AG04450 (cell line): ENCODE measurements at regions not wholly inside any gene's neighbourhood (a gene's known extent, or its start where the extent isn't known, plus 50 kb on each side); places are given as distances from the start of the nearest gene placed in this dataset.

ENCODE experiments used
- CTCF ChIA-PET: fragments of 300-600, 350-600 bp; formaldehyde crosslinking; extraction: SDS; loops from one replicate; lab custom pipeline; 2022; ENCODE audit warnings: antibody characterized with exemption, inconsistent platforms; lab: Charles Lee
- POLR2A ChIA-PET: fragments of 350-600 bp; formaldehyde crosslinking; extraction: SDS; loops from one replicate; lab custom pipeline; 2021; ENCODE audit warnings: antibody characterized with exemption, inconsistent platforms; lab: Yijun Ruan, JAX
- DNase-seq: peaks from one replicate; pipeline ENCODE4 v3.0.0-alpha.2; 2011; ENCODE audit warnings: low read depth, low spot score
- H3K27ac ChIP-seq: one replicate; pipeline ENCODE4 v1.5.1; 2012; ENCODE audit warnings: low read depth, low read length, control low read depth
- H3K27me3 ChIP-seq: one replicate; pipeline ENCODE4 v1.6.0; 2012; ENCODE audit warnings: low read length; ENCODE audit not compliant: control insufficient read depth, insufficient read depth
- H3K4me3 ChIP-seq: 2 replicates; pipeline ENCODE4 v1.5.1; 2011; ENCODE audit warnings: mild to moderate bottlenecking, low read depth, low read length, control low read depth
- H3K9me3 ChIP-seq: 2 replicates; pipeline ENCODE4 v1.5.1; 2012; ENCODE audit warnings: low read length; ENCODE audit not compliant: control insufficient read depth, insufficient read depth
- TF ChIP-seq, protein P1 (sequence below): IDR thresholded peaks from 2 replicates; pipeline ENCODE4 v1.5.1; 2011; ENCODE audit warnings: low read depth, low read length, control low read depth, inconsistent platforms

DNA sequence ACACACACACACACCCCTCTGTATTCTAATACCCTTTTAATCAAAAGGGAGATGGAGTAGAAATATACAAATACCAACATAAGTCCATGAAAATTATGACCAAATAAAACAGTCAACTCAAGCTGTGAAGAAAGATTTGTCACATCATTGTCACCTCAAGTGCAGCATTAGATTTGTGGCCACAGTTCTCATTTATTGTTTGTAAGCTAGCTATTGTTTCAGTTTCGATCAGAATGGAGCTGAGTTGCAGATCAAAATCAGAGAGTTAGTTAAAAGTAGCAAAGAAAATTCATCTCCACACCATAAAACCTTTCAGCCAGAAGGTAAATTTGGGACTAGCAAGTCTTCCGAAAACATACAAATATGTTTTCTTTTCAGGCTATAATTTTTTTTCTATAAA is 267.7 kb upstream of the LMCD1 start:
- H3K27me3 ChIP-seq = no peaks in the 10 kb centered on the region
- ChIA-PET CTCF (no interaction called here), POLR2A (no interaction called here)
- H3K4me3 ChIP-seq = no peak overlapping the region
- TF ChIP-seq, protein P1, sequence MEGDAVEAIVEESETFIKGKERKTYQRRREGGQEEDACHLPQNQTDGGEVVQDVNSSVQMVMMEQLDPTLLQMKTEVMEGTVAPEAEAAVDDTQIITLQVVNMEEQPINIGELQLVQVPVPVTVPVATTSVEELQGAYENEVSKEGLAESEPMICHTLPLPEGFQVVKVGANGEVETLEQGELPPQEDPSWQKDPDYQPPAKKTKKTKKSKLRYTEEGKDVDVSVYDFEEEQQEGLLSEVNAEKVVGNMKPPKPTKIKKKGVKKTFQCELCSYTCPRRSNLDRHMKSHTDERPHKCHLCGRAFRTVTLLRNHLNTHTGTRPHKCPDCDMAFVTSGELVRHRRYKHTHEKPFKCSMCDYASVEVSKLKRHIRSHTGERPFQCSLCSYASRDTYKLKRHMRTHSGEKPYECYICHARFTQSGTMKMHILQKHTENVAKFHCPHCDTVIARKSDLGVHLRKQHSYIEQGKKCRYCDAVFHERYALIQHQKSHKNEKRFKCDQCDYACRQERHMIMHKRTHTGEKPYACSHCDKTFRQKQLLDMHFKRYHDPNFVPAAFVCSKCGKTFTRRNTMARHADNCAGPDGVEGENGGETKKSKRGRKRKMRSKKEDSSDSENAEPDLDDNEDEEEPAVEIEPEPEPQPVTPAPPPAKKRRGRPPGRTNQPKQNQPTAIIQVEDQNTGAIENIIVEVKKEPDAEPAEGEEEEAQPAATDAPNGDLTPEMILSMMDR = no peak
- H3K9me3 ChIP-seq = no peaks in the 10 kb centered on the region
- no peak overlapping the region for H3K27ac ChIP-seq
- no peak for DNase-seq

GRCh38 chr3:8236264-8236663 is 265.4 kb upstream of the LMCD1 start:
- H3K4me3 ChIP-seq = no peak overlapping the region
- TF ChIP-seq, protein P1 = no peak
- CTCF ChIA-PET = no interaction called here
- H3K27ac ChIP-seq = no peak overlapping the region
- POLR2A ChIA-PET = no interaction called here
- no peak for DNase-seq
- H3K27me3 ChIP-seq = no peaks in the 10 kb centered on the region
- H3K9me3 ChIP-seq = no peaks in the 10 kb centered on the region

- Histone ChIP-seq H3K4me3 (no peak overlapping the region), H3K27me3 (no peaks in the 10 kb centered on the region), H3K27ac (no peak overlapping the region), H3K9me3 (no peaks in the 10 kb centered on the region)
- DNase-seq = no peak
- TF ChIP-seq, protein P1 = no peak
- POLR2A ChIA-PET = no interaction called here
- CTCF ChIA-PET = interaction anchor here (0.8 to 2.7 kb wide), 4 partner anchors 9 to 180 kb away, joined by 3 to 27 read pairs (median 4); no protein-coding TSS in a partner anchor
These were observed 263.7 kb upstream of the LMCD1 start for GRCh38 chr3:8237893-8238292.

DNA sequence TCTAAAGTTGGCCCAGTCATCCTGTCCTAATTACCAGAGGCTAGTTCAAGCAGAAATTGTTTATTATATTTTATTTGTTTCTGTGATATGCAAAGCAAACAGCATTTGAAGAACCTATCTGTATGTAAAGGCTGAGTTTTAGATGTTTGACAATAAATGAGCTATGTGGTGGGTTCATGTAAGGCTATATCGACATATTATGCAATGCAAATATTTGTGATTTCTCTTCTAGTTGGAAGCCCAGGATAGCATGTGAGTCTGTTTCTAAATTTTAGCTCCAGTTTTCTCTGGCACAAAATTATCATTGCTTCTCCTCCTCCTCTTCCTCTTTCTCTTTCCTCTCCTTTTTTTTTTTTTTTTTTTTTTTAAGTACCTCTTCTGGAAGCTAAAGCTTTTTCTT is 263.2 kb upstream of the LMCD1 start:
- no peak for DNase-seq
- TF ChIP-seq, protein P1 = no peak

DNA sequence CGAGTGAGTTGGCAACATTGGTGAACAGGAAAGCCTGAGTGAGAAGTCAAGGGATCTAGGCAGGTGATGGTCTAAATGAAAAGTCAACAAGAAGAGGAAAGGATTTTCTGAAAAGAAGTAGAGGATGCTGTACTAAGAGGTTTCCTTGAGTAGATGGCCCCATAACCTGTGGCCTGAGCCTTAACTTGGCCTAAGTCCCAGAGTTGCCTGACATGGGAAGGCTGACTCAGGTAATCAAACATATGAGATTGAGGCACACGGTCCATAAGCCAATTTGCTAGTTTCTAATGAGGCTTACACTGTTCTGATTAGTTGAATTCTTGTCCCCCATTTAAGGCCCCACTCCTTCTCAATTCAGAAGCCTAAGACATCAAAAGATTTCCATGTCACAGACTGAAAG is 262.5 kb upstream of the LMCD1 start:
- ChIA-PET CTCF (interaction anchor here (0.6 to 2.9 kb wide), 22 partner anchors 9 to 386 kb away, joined by 3 to 27 read pairs (median 4); no protein-coding TSS in a partner anchor), POLR2A (no interaction called here)
- no peak overlapping the region for H3K27ac ChIP-seq

More for the DNA sequence above, 263.2 kb upstream of the LMCD1 start:
- no peaks in the 10 kb centered on the region for H3K27me3 ChIP-seq
- POLR2A ChIA-PET = no interaction called here
- H3K4me3 ChIP-seq = no peak overlapping the region
- H3K9me3 ChIP-seq = no peaks in the 10 kb centered on the region
- CTCF ChIA-PET = interaction anchor here (0.6 to 2.9 kb wide), 8 partner anchors 9 to 251 kb away, joined by 3 to 27 read pairs (median 4); no protein-coding TSS in a partner anchor
- H3K27ac ChIP-seq = no peak overlapping the region

More for the DNA sequence above, 262.5 kb upstream of the LMCD1 start:
- H3K9me3 ChIP-seq = no peaks in the 10 kb centered on the region
- H3K27me3 ChIP-seq = no peaks in the 10 kb centered on the region
- H3K4me3 ChIP-seq = no peak overlapping the region
- TF ChIP-seq, protein P1 = no peak
- no peak for DNase-seq
